ENCODE measurements at regions not wholly inside any gene's neighbourhood (a gene's known extent, or its start where the extent isn't known, plus 50 kb on each side); places are given as distances from the start of the nearest gene placed in this dataset.

DNA sequence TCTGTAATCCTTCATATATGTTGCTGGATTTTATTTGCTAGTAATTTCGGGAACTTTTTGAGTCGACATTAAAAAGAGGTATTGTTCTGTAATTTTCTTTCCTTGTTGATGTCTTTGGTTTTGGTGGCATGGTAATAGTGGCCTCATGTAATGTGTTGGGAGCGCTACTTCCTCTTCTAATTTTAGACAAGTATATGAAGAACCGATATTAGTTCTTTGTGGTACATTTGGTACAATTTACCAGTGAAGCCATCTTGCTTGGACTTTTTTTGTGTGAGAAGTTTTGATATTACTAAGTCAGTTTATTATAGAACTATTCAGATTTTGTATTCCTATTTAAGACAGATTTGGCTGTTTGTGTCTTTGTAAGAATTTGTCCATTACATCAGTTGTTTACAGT is 669.2 kb upstream of the AADAT start:
- H3K27me3 ChIP-seq (ENCODE audit: control insufficient read depth in 2 of 2, insufficient read depth in 2 of 2, low read length in 2 of 2), result no peaks in the 10 kb centered on the region
- POLR2A ChIA-PET, result no interaction called here

More for the DNA sequence above, 669.2 kb upstream of the AADAT start:
- no peak overlapping the region for H3K4me2 ChIP-seq (ENCODE audit: insufficient read depth, low read length)
- H3K79me2 ChIP-seq (ENCODE audit: control insufficient read depth, insufficient read depth, low read length), result no peaks in the 10 kb centered on the region
- TF ChIP-seq JUN (IDR thresholded peaks at IDR 0.05; ENCODE audit: borderline replicate concordance, insufficient read depth, insufficient read length, low read depth) (no peak), GATA2 (IDR thresholded peaks at IDR 0.05; ENCODE audit: insufficient read depth, insufficient read length, low read depth, low read length) (no peak), MYC (IDR thresholded peaks at IDR 0.05; ENCODE audit: low read depth, low read length) (no peak), FOS (IDR thresholded peaks at IDR 0.05; ENCODE audit: borderline replicate concordance, insufficient read depth, low read length) (no peak), POLR2AphosphoS5 (IDR thresholded peaks at IDR 0.05; ENCODE audit: insufficient read depth, low read depth, low read length) (no peak), POLR2A (IDR thresholded peaks at IDR 0.05; ENCODE audit: low read depth, low read length) (no peak), EZH2 (IDR thresholded peaks at IDR 0.05; ENCODE audit: borderline replicate concordance, low read depth, low read length, severe bottlenecking) (no peak)
- TF ChIP-seq, protein P1, sequence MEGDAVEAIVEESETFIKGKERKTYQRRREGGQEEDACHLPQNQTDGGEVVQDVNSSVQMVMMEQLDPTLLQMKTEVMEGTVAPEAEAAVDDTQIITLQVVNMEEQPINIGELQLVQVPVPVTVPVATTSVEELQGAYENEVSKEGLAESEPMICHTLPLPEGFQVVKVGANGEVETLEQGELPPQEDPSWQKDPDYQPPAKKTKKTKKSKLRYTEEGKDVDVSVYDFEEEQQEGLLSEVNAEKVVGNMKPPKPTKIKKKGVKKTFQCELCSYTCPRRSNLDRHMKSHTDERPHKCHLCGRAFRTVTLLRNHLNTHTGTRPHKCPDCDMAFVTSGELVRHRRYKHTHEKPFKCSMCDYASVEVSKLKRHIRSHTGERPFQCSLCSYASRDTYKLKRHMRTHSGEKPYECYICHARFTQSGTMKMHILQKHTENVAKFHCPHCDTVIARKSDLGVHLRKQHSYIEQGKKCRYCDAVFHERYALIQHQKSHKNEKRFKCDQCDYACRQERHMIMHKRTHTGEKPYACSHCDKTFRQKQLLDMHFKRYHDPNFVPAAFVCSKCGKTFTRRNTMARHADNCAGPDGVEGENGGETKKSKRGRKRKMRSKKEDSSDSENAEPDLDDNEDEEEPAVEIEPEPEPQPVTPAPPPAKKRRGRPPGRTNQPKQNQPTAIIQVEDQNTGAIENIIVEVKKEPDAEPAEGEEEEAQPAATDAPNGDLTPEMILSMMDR (IDR thresholded peaks at IDR 0.05; ENCODE audit: extremely low read depth in 1 of 2, insufficient read depth in 1 of 2, low read depth in 1 of 2, low read length in 2 of 2), result no peak
- TF ChIP-seq, protein P2, sequence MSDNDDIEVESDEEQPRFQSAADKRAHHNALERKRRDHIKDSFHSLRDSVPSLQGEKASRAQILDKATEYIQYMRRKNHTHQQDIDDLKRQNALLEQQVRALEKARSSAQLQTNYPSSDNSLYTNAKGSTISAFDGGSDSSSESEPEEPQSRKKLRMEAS (IDR thresholded peaks at IDR 0.05; ENCODE audit: insufficient read depth, insufficient read length), result no peak
- H3K4me1 ChIP-seq (ENCODE audit: control insufficient read depth, extremely low read depth, insufficient read depth, low read length), result no peaks in the 10 kb centered on the region
- H3K9ac ChIP-seq (replicated peaks; ENCODE audit: extremely low read depth, insufficient read depth, low read length), result no peak overlapping the region
- FAIRE-seq (no peak), DNase-seq (ENCODE audit: low read depth, low spot score) (no peak)
- H3K9me1 ChIP-seq (replicated peaks; ENCODE audit: control insufficient read depth, extremely low read depth, insufficient read depth, low read length), result no peaks in the 10 kb centered on the region
- H3K9me3 ChIP-seq (replicated peaks; ENCODE audit: control insufficient read depth, insufficient read depth, low read length), result peaks cover 4% of the 10 kb centered on the region
- dilution Hi-C loops (cut with MboI; ENCODE audit: extremely low pct_ligation_motif_present, low sequenced_read_pairs), result no loop called here
- intact Hi-C loops (cut with micrococcal nuclease), result no loop called here
- no peak overlapping the region for H3K4me3 ChIP-seq (replicated peaks in 1 of 3; ENCODE audit: insufficient read depth in 1 of 3, low read depth in 1 of 3, low read length in 3 of 3)
- H3K36me3 ChIP-seq (ENCODE audit: control insufficient read depth in 2 of 2, extremely low read depth in 1 of 2, insufficient read depth in 2 of 2, low read length in 2 of 2), result no peaks in the 10 kb centered on the region
- no peak overlapping the region for H3K27ac ChIP-seq (ENCODE audit: insufficient read depth, low read depth, low read length)
- no TSS peak for BruUV-seq (replicated peaks)
- CTCF ChIA-PET, result no interaction called here
- no peak overlapping the region for H2AFZ ChIP-seq (ENCODE audit: low read depth, low read length)
- H4K20me1 ChIP-seq (replicated peaks; ENCODE audit: control insufficient read depth, extremely low read depth, insufficient read depth, low read length), result no peaks in the 10 kb centered on the region
